NOMO-1 treated with dmso at 0.1 percent for 144 hours (cell line): ENCODE measurements at regions not wholly inside any gene's neighbourhood (a gene's known extent, or its start where the extent isn't known, plus 50 kb on each side); places are given as distances from the start of the nearest gene placed in this dataset.

ENCODE experiments used
- DNase-seq: peaks from one replicate; lab custom pipeline; 2025; ENCODE audit not compliant: unreplicated experiment; lab: John Stamatoyannopoulos, UW

- no peak for DNase-seq
These were observed 105.7 kb downstream of the TPRA1 start for GRCh38 chr3:127484601-127485388.

- DNase-seq = no peak
These were observed 106.5 kb downstream of the TPRA1 start for GRCh38 chr3:127483902-127484591.

DNA sequence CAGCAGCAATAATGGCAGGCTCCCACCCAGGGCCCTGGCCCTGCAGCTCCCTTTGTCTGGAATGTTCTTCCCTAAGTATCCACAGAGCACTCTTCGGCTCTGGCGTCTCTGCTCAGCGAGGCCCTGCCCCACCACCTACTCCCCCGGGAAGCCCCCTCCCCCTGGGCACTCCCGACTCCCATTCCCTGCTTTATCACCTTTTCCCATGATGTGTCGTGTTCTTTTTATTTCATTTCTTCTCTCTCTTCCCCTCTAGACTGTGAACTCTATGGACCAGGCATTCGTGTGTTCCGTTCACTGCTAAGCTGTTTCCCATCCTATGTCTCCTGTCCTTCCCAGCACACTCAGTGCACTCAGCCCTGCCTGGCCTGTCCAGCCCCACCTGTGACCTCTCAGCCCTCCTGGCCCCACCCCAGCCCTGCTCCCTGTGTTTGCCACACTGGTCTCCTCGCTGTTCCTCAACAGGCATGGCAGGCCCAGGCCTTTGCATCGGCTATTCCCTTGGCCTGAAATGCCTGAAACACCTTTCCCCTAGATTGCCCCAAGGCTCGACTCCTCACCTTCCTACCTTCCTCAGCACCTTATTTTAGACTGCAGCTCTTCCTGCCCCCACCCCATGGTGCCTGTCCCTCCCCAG lies 107.4 kb downstream of the TPRA1 start:
- no peak for DNase-seq

- no peak for DNase-seq
These were observed 108.1 kb downstream of the TPRA1 start for GRCh38 chr3:127482216-127483004.

DNA sequence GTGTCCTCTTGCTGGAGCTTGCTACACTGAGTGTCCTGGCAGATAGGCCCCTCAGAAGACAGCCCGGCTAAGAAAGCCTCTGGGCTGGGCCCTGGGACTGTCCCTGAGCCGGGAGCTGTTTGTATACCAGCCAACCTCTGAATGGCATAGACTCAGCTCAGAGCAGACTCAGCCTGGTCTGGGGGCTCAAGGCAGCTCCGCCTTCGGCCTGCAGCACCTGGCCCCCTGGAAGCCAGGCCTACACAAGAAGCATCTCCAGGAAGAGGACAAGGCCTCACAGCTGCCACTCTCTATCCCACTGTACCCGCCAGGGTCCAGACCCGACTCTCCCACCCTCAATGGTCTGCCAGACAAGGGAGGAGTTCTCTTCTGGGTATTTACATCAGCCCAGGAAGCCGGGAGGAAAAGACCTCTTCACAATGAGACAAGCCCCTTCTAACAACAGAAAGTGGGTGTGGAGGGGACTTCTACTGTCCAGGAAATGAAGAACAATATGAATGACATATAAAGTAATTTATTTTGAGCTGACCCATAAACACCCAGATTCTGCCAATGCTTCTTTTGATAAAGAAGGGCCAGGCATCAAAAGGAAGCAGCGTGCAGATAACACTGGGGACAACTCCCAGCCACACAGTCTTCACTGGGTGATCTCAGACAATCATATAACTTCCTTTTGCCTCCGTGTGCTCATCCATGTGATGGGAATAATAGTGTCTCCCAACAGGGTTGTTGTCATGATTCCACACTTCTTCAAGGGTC lies 110.2 kb downstream of the TPRA1 start:
- no peak for DNase-seq

- DNase-seq = no peak
These were observed 111.1 kb downstream of the TPRA1 start for GRCh38 chr3:127479449-127479848.

DNA sequence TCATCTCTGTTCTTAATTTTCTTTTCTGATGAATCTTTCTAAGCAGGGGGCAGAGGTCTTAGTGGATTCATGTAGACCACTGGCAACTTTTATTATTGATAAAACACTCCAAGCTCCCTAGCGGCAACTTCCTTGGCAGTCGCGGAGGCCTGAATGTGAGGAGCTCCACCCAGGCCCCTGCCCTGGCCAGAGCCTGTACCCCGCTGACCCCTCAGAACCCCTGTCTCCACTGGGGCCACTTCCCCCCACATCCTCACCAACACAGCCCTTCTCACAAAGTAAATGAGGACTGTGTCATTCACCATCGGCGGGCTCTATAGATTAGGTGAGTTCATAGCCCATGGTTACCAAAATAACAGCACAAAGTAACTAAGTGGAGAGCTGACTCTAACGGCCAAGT lies 111.6 kb downstream of the TPRA1 start:
- no peak for DNase-seq

DNA sequence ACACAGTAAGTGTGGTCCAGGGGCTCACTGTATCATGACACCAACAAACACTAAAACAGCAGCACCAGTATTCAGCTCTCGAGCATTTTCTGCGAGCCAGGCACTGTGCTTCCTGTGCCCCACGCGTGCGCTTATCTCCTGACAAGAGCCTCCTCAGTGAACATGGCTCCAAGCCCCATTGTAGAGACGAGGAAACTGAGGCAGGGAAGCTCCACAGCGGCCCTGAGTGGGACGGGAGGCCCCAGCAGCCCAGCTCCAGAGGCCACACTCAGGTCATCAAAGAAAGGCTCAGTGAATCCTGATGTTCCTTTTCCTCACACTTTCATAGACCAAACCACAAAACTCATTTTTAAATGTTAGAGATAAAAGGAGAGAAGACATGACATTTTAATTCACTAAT lies 113.1 kb downstream of the TPRA1 start:
- no peak for DNase-seq

GRCh38 chr3:127476936-127477335 lies 113.6 kb downstream of the TPRA1 start:
- no peak for DNase-seq

DNA sequence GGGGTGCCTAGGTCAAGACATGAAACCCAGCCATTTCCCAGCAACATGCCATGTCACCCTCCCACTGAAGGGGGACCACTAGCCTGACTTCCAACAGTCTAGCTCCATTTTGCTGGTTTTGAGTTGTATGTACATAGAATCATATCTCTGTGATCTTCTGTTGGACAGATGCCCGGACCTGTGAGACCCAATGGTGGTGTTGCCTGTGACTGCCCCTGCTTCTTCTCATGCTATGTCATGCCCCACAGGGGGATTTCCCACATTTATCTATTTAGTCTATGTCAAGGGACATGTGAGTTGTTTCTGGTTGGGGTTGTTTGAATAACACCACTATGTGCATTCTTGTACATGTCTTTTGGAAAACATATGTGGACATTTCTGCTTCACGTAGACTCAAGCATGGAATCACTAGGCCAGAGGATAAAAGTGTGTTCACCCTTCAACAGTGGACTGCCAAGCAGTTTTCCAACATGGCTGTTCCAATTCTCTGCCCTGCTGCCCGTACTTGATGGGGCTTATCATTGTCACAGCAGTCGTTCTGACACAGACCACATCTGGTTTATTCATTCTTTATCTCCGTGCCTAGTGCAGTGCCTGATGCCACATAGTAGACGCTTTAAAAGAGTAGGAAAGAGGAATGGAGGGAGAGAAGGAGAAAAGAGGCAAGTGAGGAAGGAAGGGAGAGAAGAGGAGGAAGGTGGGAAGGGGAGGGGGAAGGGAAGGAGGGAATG lies 114.4 kb downstream of the TPRA1 start:
- no peak for DNase-seq

DNA sequence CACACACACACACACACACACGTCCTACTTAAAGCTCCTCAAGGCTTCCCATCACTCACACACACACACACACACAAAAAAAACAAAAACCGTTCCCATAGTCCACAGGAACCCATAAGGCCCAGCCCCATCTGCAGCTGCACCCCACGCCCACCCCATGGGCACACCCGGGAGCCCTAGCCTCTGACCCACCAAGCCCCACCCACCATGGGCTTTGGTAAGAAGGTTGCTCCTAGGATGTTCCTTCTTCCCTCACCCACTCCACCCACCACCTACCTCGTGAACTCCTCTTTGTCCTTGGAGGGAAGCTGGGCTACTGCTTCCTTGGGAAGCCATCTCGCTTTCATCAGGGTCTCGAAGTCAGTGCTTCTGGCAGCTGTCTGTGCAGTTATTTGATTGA lies 115.1 kb downstream of the TPRA1 start:
- no peak for DNase-seq

- DNase-seq = no peak
These were observed 117.1 kb downstream of the TPRA1 start for GRCh38 chr3:127473244-127474024.

DNA sequence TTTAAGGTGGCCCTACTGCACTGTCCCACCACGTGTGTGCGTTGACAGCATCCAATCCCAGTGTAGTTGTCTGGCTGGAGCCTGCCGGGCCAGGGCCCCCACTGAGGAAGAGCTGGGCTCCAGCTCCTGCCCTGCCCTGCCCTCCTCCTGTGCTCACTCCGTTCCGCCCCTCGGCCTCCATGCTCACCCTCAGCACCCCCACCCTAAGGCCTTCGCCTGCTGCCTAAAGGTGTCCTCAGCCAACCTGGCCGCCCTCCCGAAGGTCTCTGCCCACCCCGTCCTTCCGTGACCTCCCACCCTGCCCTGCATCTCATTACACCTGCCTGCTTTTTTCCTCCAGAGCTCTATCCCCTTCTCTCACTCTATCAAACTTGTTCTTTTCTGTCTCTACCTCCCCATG lies 118.0 kb downstream of the TPRA1 start:
- DNase-seq = no peak

GRCh38 chr3:127471142-127471541 lies 119.4 kb downstream of the TPRA1 start:
- DNase-seq = no peak

- DNase-seq = no peak
These were observed 120.8 kb downstream of the TPRA1 start for GRCh38 chr3:127469760-127470159.

DNA sequence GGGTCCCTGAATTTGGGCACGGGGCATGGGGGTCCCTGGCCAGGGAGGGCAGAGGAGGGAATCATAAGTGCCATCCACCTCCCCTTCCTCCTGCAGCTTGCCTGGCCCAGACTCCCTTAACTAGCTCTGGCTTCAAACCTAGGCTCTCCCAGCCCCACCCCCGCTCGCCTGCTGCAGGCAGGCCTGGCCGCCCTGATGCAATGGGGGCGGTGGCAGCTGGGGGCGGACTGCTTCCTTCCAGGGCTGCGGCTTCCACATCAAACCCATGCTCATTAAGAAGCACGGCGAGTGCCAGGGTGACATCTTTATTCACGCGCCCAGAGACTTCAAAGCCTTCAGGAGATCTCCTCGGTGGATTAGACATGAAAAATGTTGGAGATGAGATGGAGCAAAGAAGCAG lies 123.1 kb downstream of the TPRA1 start:
- DNase-seq = no peak

DNA sequence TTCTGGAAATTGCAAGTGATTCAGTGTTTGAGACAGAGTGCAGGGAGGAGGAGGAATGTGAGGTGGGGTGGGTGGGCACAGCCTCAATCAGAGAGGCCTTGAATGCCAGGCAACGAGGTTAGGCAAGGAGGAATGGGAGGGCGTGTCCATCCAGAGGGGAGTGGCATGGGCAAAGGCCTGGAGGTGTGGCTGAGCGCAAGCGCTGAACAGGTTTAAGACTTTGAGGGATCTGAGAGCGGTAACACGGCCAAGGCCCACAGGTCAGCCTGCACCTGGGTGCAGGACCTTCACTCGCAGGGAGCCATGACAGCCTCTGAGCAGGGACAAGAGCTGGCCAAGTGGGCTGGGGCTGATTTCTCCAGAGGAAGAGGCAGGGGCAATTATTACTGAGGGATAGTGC lies 125.9 kb downstream of the TPRA1 start:
- DNase-seq = no peak

DNA sequence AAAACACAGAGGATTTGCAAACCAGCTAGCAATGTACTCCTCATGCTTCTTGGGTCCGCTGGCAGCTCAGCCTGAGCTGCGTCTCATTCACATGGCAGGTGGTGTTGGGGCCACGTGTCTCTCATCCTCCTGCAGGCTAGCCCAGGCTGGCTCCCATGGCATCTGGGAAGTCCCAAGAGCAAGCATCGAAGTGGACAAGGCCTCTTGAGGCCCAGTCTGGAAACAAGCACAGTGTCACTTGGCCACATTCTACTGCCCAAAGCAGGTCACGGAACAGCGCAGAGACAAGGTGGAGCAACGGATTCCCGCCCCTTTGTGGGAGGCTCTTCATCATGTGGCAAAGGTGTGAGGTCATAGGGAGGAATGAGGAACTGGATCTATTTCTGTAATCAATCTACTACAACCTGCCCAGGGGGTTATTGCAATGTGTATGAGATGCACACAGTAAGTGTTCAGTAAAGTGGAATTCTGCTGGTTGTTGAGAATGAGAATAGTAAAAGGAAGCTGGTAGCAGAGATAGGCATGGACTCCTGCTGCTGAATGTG lies 128.3 kb downstream of the TPRA1 start:
- no peak for DNase-seq
